Endothelial cell of umbilical vein (primary cell): ENCODE measurements at regions not wholly inside any gene's neighbourhood (a gene's known extent, or its start where the extent isn't known, plus 50 kb on each side); places are given as distances from the start of the nearest gene placed in this dataset.

Experiments
- BruUV-seq: library from RNA; stranded (reverse); fragments of 400-500 nt; replicated peaks from 2 replicates; lab custom pipeline; 2021; lab: Mats Ljungman, UMichigan
- CTCF ChIA-PET: fragments of 300-600, 350-600 bp; sonication (Branson Sonifier 250); formaldehyde crosslinking; loops from one replicate; lab custom pipeline; 2021; ENCODE audit warnings: antibody characterized with exemption, inconsistent platforms; lab: Charles Lee
- POLR2A ChIA-PET: fragments of 300-600, 350-600 bp; sonication (Branson Sonifier 250); formaldehyde crosslinking; loops from one replicate; lab custom pipeline; 2021; ENCODE audit warnings: antibody characterized with exemption, inconsistent platforms; lab: Charles Lee
- DNase-seq: peaks from one replicate; pipeline ENCODE4 v3.0.0-alpha.2; 2011; ENCODE audit warnings: low read depth, low spot score
- FAIRE-seq: peaks from 2 replicates; lab custom pipeline; 2011; peaks lifted over from hg19 to GRCh38; lab: Jason Lieb, UNC
- H2AFZ ChIP-seq: 2 replicates; pipeline ENCODE4 v1.6.0; 2012; ENCODE audit warnings: low read depth, low read length, control low read depth, inconsistent platforms
- H3K27ac ChIP-seq: 2 replicates; pipeline ENCODE4 v1.5.1; 2011; ENCODE audit warnings: low read depth, mild to moderate bottlenecking, control low read depth, low read length, moderate library complexity; ENCODE audit not compliant: insufficient read depth
- H3K27me3 ChIP-seq, 2 experiments: 2 replicates each; pipeline versions ENCODE4 v1.6.0 to v1.6.1; 2011; ENCODE audit warnings: low read length in 2 of 2, mixed read lengths in 1 of 2; ENCODE audit not compliant: control insufficient read depth in 2 of 2, insufficient read depth in 2 of 2
- H3K36me3 ChIP-seq, 2 experiments: 2 replicates in 1 of 2; 3 replicates in 1 of 2; pipeline ENCODE4 v1.5.1; 2011; ENCODE audit warnings: low read length in 2 of 2, mild to moderate bottlenecking in 1 of 2, moderate library complexity in 1 of 2; ENCODE audit not compliant: control insufficient read depth in 2 of 2, insufficient read depth in 2 of 2; ENCODE audit errors: extremely low read depth in 1 of 2
- H3K4me1 ChIP-seq: 3 replicates; pipeline ENCODE4 v1.5.1; 2011; ENCODE audit warnings: mild to moderate bottlenecking, low read length; ENCODE audit not compliant: control insufficient read depth, insufficient read depth; ENCODE audit errors: extremely low read depth
- H3K4me2 ChIP-seq: 2 replicates; pipeline ENCODE4 v1.6.1; 2011; ENCODE audit warnings: low read length, control low read depth, mixed read lengths; ENCODE audit not compliant: insufficient read depth
- H3K4me3 ChIP-seq, 3 experiments: fragments of 200-600 bp in 1 of 3; sonication (generic), shearing (Covaris generic) in 1 of 3; replicated peaks in 1 of 3; 2 replicates each; pipeline ENCODE4 v1.5.1; 2011 to 2016; ENCODE audit warnings: control low read depth in 3 of 3, low read length in 3 of 3, mild to moderate bottlenecking in 2 of 3, inconsistent platforms in 1 of 3, low read depth in 1 of 3, moderate library complexity in 1 of 3; ENCODE audit not compliant: insufficient read depth in 1 of 3
- H3K79me2 ChIP-seq: 2 replicates; pipeline ENCODE4 v1.6.0; 2012; ENCODE audit warnings: low read length, inconsistent platforms; ENCODE audit not compliant: control insufficient read depth, insufficient read depth
- H3K9ac ChIP-seq: replicated peaks from 2 replicates; pipeline ENCODE3; 2011; ENCODE audit warnings: low read length, control low read depth; ENCODE audit not compliant: insufficient read depth; ENCODE audit errors: extremely low read depth
- H3K9me1 ChIP-seq: replicated peaks from 3 replicates; pipeline ENCODE4 v1.6.0; 2011; ENCODE audit warnings: mild to moderate bottlenecking, low read length; ENCODE audit not compliant: control insufficient read depth, insufficient read depth; ENCODE audit errors: extremely low read depth
- H3K9me3 ChIP-seq: replicated peaks from 2 replicates; pipeline ENCODE4 v1.5.1; 2012; ENCODE audit warnings: low read length, inconsistent platforms; ENCODE audit not compliant: control insufficient read depth, insufficient read depth
- H4K20me1 ChIP-seq: replicated peaks from 2 replicates; pipeline ENCODE3; 2011; ENCODE audit warnings: mild to moderate bottlenecking, low read length; ENCODE audit not compliant: control insufficient read depth, insufficient read depth; ENCODE audit errors: extremely low read depth
- EZH2 ChIP-seq: IDR thresholded peaks from 2 replicates; pipeline ENCODE4 v1.6.1; 2012; ENCODE audit warnings: borderline replicate concordance, low read depth, mild to moderate bottlenecking, moderate library complexity, low read length, inconsistent platforms; ENCODE audit not compliant: severe bottlenecking
- GATA2 ChIP-seq: IDR thresholded peaks from 2 replicates; pipeline ENCODE4 v1.7.0; 2011; ENCODE audit warnings: low read depth, mild to moderate bottlenecking, moderate library complexity, mixed read lengths, low read length; ENCODE audit not compliant: insufficient read length, insufficient read depth
- JUN ChIP-seq: IDR thresholded peaks from 2 replicates; pipeline ENCODE4 v1.6.1; 2011; ENCODE audit warnings: borderline replicate concordance, low read depth; ENCODE audit not compliant: insufficient read length, insufficient read depth
- MYC ChIP-seq: IDR thresholded peaks from one replicate; pipeline ENCODE4 v1.6.1; 2011; ENCODE audit warnings: mild to moderate bottlenecking, low read depth, low read length
- POLR2A ChIP-seq: IDR thresholded peaks from 2 replicates; pipeline ENCODE4 v1.6.1; 2012; ENCODE audit warnings: low read depth, mild to moderate bottlenecking, control low read depth, low read length
- POLR2AphosphoS5 ChIP-seq: IDR thresholded peaks from 2 replicates; pipeline ENCODE4 v1.6.1; 2012; ENCODE audit warnings: low read depth, mild to moderate bottlenecking, control low read depth, low read length, moderate library complexity; ENCODE audit not compliant: insufficient read depth
- dilution Hi-C: fragments of 300-500 bp; cut with MboI; formaldehyde crosslinking; loops from one replicate; pipeline ENCODE4 v1.15.0; 2019; ENCODE audit warnings: low sequenced_read_pairs; ENCODE audit not compliant: extremely low pct_ligation_motif_present
- intact Hi-C: fragments of 100-400 bp; cut with micrococcal nuclease; formaldehyde crosslinking; loops from one replicate; pipeline ENCODE4 v1.10.0; 2022
- TF ChIP-seq, protein P1 (sequence below): IDR thresholded peaks from 2 replicates; pipeline ENCODE4 v1.6.1; 2011; ENCODE audit not compliant: insufficient read depth, insufficient read length
- TF ChIP-seq, protein P2 (sequence below), 2 donors: IDR thresholded peaks; 1 replicate in 1 of 2; 2 replicates in 1 of 2; pipeline ENCODE4 v1.5.1; 2011; ENCODE audit warnings: low read length in 2 of 2, mild to moderate bottlenecking in 2 of 2, moderate library complexity in 2 of 2, control low read depth in 1 of 2, inconsistent platforms in 1 of 2, low read depth in 1 of 2; ENCODE audit not compliant: insufficient read depth in 1 of 2; ENCODE audit errors: extremely low read depth in 1 of 2

DNA sequence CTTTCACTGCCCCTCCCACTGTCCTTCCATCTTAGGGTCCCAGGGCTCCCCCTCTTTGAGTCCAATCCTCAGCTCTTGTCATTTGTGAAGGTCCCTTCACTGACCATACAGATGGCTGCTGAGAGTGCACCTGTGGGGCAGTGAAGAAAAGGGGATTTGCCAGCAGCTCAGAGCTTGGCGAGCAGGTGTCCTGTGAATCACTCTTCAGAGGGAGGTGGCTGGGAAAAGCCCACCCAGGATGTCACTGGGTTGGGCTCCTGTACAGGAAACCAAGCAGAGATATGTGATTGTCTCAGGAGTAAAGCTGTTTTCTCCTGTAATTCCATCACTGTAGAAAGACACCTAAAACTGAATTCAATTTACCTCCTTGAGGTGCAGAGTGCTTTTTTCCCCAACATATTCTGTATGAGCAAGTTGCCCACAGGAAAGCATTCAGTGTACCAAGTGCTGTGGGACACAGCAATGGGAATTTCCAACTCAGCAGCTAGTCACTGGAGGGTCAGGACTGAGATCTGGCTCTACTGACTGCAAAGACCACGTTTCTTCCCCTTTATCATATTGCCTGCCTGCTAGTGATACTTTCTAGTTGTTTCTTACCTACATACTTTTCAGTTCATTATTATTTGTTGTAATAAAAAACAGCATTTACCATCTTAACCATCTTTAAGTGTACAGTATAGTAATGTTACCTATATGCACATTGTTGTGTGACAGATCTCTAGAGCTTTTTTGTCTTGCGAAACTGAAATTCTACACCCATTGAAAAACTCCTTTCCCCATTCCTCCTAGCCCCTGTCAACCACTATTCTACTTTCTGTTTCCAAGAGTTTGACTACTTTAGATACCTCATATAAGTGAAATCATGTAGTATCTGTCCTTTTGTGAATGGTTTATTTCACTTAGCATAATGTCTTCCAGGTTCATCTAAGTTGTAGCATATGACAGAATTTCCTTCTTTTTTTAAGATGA, 239.1 kb downstream of the TSN start:
- DNase-seq (no peak), FAIRE-seq (no peak)
- no peaks in the 10 kb centered on the region for H3K36me3 ChIP-seq
- CTCF ChIA-PET, result interaction anchor here (0.6 kb wide), 1 partner anchor 909 kb away, joined by 4 read pairs; no protein-coding TSS in a partner anchor
- H3K9me1 ChIP-seq, result no peaks in the 10 kb centered on the region
- H3K9me3 ChIP-seq, result no peaks in the 10 kb centered on the region
- H3K9ac ChIP-seq, result no peak overlapping the region
- no peak overlapping the region for H3K27ac ChIP-seq
- intact Hi-C loops, result no loop called here
- H3K27me3 ChIP-seq, result no peaks in the 10 kb centered on the region
- TF ChIP-seq GATA2 (no peak), MYC (no peak), EZH2 (no peak), POLR2A (no peak), JUN (no peak), POLR2AphosphoS5 (no peak)
- TF ChIP-seq, protein P1, sequence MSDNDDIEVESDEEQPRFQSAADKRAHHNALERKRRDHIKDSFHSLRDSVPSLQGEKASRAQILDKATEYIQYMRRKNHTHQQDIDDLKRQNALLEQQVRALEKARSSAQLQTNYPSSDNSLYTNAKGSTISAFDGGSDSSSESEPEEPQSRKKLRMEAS, result no peak
- POLR2A ChIA-PET, result no interaction called here
- dilution Hi-C loops, result no loop called here
- H3K4me1 ChIP-seq, result peaks cover 3% of the 10 kb centered on the region
- no peak overlapping the region for H2AFZ ChIP-seq
- H3K4me3 ChIP-seq, result no peak overlapping the region
- no peak overlapping the region for H3K4me2 ChIP-seq
- no peaks in the 10 kb centered on the region for H3K79me2 ChIP-seq
- BruUV-seq, result no TSS peak
- no peaks in the 10 kb centered on the region for H4K20me1 ChIP-seq

DNA sequence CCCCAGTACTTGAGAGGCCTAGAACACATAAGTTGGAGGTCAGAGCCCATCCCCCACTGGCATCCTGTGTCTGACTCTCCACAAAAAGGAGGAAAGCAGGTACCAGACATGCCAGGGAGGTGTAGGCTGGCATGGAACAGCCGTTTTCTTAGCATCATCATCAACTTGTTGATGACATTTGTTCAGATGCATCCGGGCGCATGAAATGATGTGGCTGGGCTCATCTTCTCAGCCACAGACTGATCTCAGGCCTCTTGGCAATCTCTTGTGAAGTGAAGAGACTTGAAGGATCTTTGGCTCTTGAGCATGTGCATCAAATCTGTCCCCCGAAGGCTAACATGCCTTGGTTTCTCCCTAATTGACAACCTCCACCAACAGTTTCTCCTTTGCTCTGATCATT, 243.3 kb downstream of the TSN start:
- dilution Hi-C loops (no loop called here), intact Hi-C loops (no loop called here)
- no peaks in the 10 kb centered on the region for H3K79me2 ChIP-seq
- FAIRE-seq, result no peak
- H2AFZ ChIP-seq, result no peak overlapping the region
- H4K20me1 ChIP-seq, result no peaks in the 10 kb centered on the region
- no peak overlapping the region for H3K4me3 ChIP-seq
- TF ChIP-seq MYC (no peak), POLR2AphosphoS5 (no peak), GATA2 (no peak), JUN (no peak)
- TF ChIP-seq, protein P2, sequence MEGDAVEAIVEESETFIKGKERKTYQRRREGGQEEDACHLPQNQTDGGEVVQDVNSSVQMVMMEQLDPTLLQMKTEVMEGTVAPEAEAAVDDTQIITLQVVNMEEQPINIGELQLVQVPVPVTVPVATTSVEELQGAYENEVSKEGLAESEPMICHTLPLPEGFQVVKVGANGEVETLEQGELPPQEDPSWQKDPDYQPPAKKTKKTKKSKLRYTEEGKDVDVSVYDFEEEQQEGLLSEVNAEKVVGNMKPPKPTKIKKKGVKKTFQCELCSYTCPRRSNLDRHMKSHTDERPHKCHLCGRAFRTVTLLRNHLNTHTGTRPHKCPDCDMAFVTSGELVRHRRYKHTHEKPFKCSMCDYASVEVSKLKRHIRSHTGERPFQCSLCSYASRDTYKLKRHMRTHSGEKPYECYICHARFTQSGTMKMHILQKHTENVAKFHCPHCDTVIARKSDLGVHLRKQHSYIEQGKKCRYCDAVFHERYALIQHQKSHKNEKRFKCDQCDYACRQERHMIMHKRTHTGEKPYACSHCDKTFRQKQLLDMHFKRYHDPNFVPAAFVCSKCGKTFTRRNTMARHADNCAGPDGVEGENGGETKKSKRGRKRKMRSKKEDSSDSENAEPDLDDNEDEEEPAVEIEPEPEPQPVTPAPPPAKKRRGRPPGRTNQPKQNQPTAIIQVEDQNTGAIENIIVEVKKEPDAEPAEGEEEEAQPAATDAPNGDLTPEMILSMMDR (IDR thresholded peaks at IDR 0.05; ENCODE audit: extremely low read depth in 1 of 2, insufficient read depth in 1 of 2, low read depth in 1 of 2, low read length in 2 of 2), result no peak
- no TSS peak for BruUV-seq
- H3K27me3 ChIP-seq, result no peaks in the 10 kb centered on the region
- H3K4me2 ChIP-seq, result no peak overlapping the region
- H3K9me3 ChIP-seq, result no peaks in the 10 kb centered on the region
- peaks cover 3% of the 10 kb centered on the region for H3K4me1 ChIP-seq
- H3K36me3 ChIP-seq, result no peaks in the 10 kb centered on the region
- CTCF ChIA-PET, result no interaction called here
- DNase-seq, result peak; percentile 3
- no peak overlapping the region for H3K27ac ChIP-seq
- H3K9ac ChIP-seq, result no peak overlapping the region
- POLR2A ChIA-PET, result no interaction called here
- no peaks in the 10 kb centered on the region for H3K9me1 ChIP-seq
